Mesothelial cell of epicardium (in vitro differentiated cells): ENCODE measurements at regions not wholly inside any gene's neighbourhood (a gene's known extent, or its start where the extent isn't known, plus 50 kb on each side); places are given as distances from the start of the nearest gene placed in this dataset.

Source experiments
- DNase-seq, 2 experiments: peaks; one replicate each; pipeline ENCODE4 v3.0.0; 2021; ENCODE audit warnings: low spot score in 2 of 2; ENCODE audit not compliant: unreplicated experiment in 2 of 2
- H3K27ac Mint-ChIP-seq: 2 replicates; pipeline ENCODE4 v1.8.0; 2021; ENCODE audit warnings: mixed read lengths
- H3K27me3 Mint-ChIP-seq: 2 replicates; pipeline ENCODE4 v1.8.0; 2021; ENCODE audit warnings: low read depth, mixed read lengths
- H3K36me3 Mint-ChIP-seq: 2 replicates; pipeline ENCODE4 v1.8.0; 2021; ENCODE audit warnings: mixed read lengths
- H3K4me1 Mint-ChIP-seq: 2 replicates; pipeline ENCODE4 v1.8.0; 2021; ENCODE audit warnings: mixed read lengths
- H3K4me3 Mint-ChIP-seq: 2 replicates; pipeline ENCODE4 v1.8.0; 2021; ENCODE audit warnings: mild to moderate bottlenecking, moderate library complexity, mixed read lengths
- H3K9me3 Mint-ChIP-seq: 2 replicates; pipeline ENCODE4 v1.8.0; 2021; ENCODE audit warnings: mixed read lengths
- TF ChIP-seq, protein P1 (sequence below): fragments of 200-600 bp; sonication (generic); IDR thresholded peaks from one replicate; pipeline ENCODE4 v1.5.0; 2021; ENCODE audit warnings: antibody characterized with exemption; ENCODE audit not compliant: unreplicated experiment

DNA sequence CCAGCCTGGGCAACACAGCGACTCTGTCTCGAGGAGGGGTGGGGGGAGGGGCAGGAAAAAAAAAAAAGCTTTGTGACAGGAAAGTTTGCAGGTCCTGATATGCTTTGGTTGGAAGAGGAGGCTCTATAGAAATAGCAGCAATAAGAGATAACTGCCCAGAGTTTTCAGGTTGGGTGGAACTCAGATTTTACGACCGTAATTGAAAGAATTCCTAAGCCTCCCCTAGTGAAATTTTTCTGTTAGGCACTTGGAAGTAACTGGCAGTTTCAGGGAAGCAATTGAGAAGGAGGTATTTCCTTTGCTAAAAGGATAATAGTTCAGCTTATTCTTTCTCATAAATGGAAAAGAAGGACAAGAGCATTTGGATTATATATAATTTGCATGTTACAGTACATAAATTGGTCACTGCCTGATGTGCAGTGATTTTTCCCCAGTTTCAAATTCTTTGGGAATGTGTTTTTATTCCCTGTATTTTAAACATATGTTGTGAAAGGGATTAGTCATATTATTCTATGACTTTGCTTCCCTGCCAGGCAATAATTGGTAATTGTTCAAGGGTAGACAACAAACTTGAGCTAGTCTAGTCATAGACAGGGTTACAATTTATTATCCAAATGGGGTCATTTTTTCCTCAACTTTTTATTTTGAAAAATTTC, 452.8 kb downstream of the AEBP2 start:
- H3K27me3 Mint-ChIP-seq, result no peaks in the 10 kb centered on the region
- no peak for DNase-seq
- H3K4me3 Mint-ChIP-seq, result no peak overlapping the region
- H3K27ac Mint-ChIP-seq, result no peak overlapping the region
- TF ChIP-seq, protein P1, sequence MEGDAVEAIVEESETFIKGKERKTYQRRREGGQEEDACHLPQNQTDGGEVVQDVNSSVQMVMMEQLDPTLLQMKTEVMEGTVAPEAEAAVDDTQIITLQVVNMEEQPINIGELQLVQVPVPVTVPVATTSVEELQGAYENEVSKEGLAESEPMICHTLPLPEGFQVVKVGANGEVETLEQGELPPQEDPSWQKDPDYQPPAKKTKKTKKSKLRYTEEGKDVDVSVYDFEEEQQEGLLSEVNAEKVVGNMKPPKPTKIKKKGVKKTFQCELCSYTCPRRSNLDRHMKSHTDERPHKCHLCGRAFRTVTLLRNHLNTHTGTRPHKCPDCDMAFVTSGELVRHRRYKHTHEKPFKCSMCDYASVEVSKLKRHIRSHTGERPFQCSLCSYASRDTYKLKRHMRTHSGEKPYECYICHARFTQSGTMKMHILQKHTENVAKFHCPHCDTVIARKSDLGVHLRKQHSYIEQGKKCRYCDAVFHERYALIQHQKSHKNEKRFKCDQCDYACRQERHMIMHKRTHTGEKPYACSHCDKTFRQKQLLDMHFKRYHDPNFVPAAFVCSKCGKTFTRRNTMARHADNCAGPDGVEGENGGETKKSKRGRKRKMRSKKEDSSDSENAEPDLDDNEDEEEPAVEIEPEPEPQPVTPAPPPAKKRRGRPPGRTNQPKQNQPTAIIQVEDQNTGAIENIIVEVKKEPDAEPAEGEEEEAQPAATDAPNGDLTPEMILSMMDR, result no peak
- no peaks in the 10 kb centered on the region for H3K36me3 Mint-ChIP-seq
- no peaks in the 10 kb centered on the region for H3K9me3 Mint-ChIP-seq
- peaks cover 64% of the 10 kb centered on the region for H3K4me1 Mint-ChIP-seq

DNA sequence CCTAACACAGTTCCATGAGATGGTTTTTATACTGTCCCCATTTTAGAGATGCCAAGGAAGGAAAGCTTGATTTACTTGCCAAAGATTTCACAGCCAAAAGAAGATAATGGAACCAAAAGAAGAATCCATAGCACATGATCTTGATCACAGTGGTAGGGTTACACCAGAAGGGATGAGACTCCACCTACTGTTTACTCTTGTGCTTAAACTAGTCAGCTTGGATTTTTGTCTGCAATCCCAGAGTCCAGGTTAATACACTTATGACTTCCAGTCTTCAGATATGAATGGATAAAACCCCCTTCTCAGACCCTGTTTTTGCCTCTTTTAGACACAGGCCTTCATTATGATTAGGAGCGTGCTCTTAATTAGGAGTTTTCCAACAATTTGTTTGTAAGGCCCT, 454.2 kb downstream of the AEBP2 start:
- TF ChIP-seq, protein P1, result no peak
- Mint-ChIP-seq H3K27ac (no peak overlapping the region), H3K27me3 (no peaks in the 10 kb centered on the region), H3K4me1 (peaks cover 63% of the 10 kb centered on the region), H3K36me3 (no peaks in the 10 kb centered on the region), H3K4me3 (no peak overlapping the region), H3K9me3 (no peaks in the 10 kb centered on the region)
- no peak for DNase-seq

GRCh38 chr12:19894050-19894449, 454.8 kb downstream of the AEBP2 start:
- no peak for DNase-seq
- no peaks in the 10 kb centered on the region for H3K36me3 Mint-ChIP-seq

DNA sequence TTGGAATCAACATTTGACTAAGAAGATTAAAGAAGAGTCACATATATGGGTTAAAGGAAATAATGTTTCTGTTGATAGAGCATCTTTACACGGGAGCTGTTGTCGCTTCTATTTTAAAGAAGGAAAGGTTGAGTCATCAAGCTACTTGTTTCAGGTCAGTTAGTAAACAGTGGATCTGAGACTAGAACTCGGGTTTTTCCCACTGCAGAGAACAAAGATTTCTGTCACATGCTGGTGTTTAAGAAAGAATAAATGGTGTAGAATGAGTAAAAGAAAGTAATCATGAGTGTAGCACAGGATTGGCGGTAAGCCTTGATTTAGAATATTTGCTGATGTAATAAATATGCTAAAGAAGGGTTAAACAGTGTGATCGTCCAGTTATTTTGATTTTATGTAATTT, 455.5 kb downstream of the AEBP2 start:
- Mint-ChIP-seq H3K27me3 (no peaks in the 10 kb centered on the region), H3K36me3 (no peaks in the 10 kb centered on the region), H3K4me1 (peaks cover 59% of the 10 kb centered on the region), H3K9me3 (no peaks in the 10 kb centered on the region), H3K27ac (peak overlapping the region; percentile 15), H3K4me3 (no peak overlapping the region)
- TF ChIP-seq, protein P1, result no peak
- DNase-seq, result no peak

More at GRCh38 chr12:19894050-19894449, 454.8 kb downstream of the AEBP2 start:
- Mint-ChIP-seq H3K27ac (no peak overlapping the region), H3K27me3 (no peaks in the 10 kb centered on the region), H3K4me1 (peaks cover 59% of the 10 kb centered on the region), H3K9me3 (no peaks in the 10 kb centered on the region), H3K4me3 (no peak overlapping the region)
- TF ChIP-seq, protein P1, result no peak

DNA sequence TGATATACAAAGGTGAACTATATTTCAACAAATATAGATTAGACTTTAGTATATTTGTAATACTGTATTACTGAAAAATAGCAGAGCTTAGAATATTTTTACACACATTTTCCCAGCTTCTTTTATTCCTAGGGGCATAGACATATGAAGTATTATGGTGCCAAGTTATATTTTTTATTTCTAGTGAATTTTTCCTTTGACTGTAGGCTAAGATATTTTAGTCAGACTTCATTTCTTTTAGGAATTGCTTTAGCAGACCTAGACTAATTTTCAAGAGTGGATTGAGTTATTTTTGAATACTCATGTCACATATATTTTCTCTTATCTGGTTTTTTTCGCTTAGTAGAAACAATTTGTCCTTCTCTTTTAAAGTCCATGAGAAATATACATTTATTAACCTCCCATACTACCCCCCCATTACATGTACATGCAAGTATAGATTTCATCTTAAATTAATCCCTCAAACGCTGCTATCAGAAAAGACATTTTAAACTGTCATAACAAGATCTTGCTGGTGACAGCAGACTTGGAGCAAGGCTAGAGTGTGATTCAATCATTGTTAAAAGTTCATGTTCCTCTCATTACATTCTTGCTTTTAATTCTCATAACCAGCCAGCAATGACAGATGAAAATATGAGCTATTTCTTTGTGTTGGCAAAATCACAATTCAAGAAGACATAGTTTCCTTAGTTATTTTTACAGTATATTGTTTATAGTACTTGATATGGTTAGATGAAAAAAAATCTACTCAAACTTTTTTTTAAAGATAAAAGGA, 456.1 kb downstream of the AEBP2 start:
- peaks cover under 1% of the 10 kb centered on the region for H3K9me3 Mint-ChIP-seq
- H3K27me3 Mint-ChIP-seq, result no peaks in the 10 kb centered on the region
- H3K36me3 Mint-ChIP-seq, result no peaks in the 10 kb centered on the region
- DNase-seq, result no peak
- H3K4me1 Mint-ChIP-seq, result peaks cover 56% of the 10 kb centered on the region
- no peak overlapping the region for H3K4me3 Mint-ChIP-seq
- H3K27ac Mint-ChIP-seq, result peak overlapping the region; percentile 68
- TF ChIP-seq, protein P1, result no peak
